Inferior parietal cortex (tissue), 1 donor: ENCODE measurements at regions not wholly inside any gene's neighbourhood (a gene's known extent, or its start where the extent isn't known, plus 50 kb on each side); places are given as distances from the start of the nearest gene placed in this dataset.
A peak's percentile ranks its signal among the peaks of the same experiment; 100 is the strongest.

Experiments used
- DNase-seq: peaks from one replicate; pipeline ENCODE4 v3.0.0-alpha.2; 2016; ENCODE audit errors: extremely low spot score

- DNase-seq, result no peak
These were observed 455.3 kb downstream of the MEIS1 start for GRCh38 chr2:66890166-66890742.

- no peak for DNase-seq
These were observed 460.3 kb downstream of the MEIS1 start for GRCh38 chr2:66895206-66895605.

GRCh38 chr2:66896131-66896530, 461.2 kb downstream of the MEIS1 start:
- DNase-seq, result no peak

- no peak for DNase-seq
These were observed 462.3 kb downstream of the MEIS1 start for GRCh38 chr2:66897181-66897580.

- DNase-seq, result no peak
These were observed 462.8 kb downstream of the MEIS1 start for GRCh38 chr2:66897691-66898150.

GRCh38 chr2:66899109-66899508, 464.2 kb downstream of the MEIS1 start:
- no peak for DNase-seq

- DNase-seq, result no peak
These were observed 464.7 kb downstream of the MEIS1 start for GRCh38 chr2:66899648-66900047.

- DNase-seq, result no peak
These were observed 466.4 kb downstream of the MEIS1 start for GRCh38 chr2:66901344-66901743.

- no peak for DNase-seq
These were observed 468.3 kb downstream of the MEIS1 start for GRCh38 chr2:66903183-66903582.

GRCh38 chr2:66903745-66904465, 469.0 kb downstream of the MEIS1 start:
- DNase-seq, result no peak

- DNase-seq, result no peak
These were observed 480.3 kb downstream of the MEIS1 start for GRCh38 chr2:66915237-66915636.

- DNase-seq, result no peak
These were observed 477.8 kb upstream of the ETAA1 start for GRCh38 chr2:66919286-66919685.

- DNase-seq, result no peak
These were observed 476.7 kb upstream of the ETAA1 start for GRCh38 chr2:66920415-66920814.

- DNase-seq, result no peak
These were observed 472.0 kb upstream of the ETAA1 start for GRCh38 chr2:66925128-66925527.

GRCh38 chr2:66926594-66927112, 470.5 kb upstream of the ETAA1 start:
- no peak for DNase-seq

- DNase-seq, result no peak
These were observed 467.3 kb upstream of the ETAA1 start for GRCh38 chr2:66929632-66930338.

GRCh38 chr2:66930339-66931220, 466.6 kb upstream of the ETAA1 start:
- no peak for DNase-seq

- DNase-seq, result no peak
These were observed 458.6 kb upstream of the ETAA1 start for GRCh38 chr2:66938471-66938967.

GRCh38 chr2:66940080-66940479, 457.1 kb upstream of the ETAA1 start:
- no peak for DNase-seq

GRCh38 chr2:66948234-66948633, 448.9 kb upstream of the ETAA1 start:
- DNase-seq, result peak; percentile 14

GRCh38 chr2:66957198-66957597, 439.9 kb upstream of the ETAA1 start:
- DNase-seq, result no peak

- DNase-seq, result no peak
These were observed 439.5 kb upstream of the ETAA1 start for GRCh38 chr2:66957677-66958076.
